K562 (cell line): ENCODE measurements at regions not wholly inside any gene's neighbourhood (a gene's known extent, or its start where the extent isn't known, plus 50 kb on each side); places are given as distances from the start of the nearest gene placed in this dataset.

Source experiments
- ATAC-seq: fragments of 200-7000 bp; cut with Tn5 transposase; 3 replicates; pipeline ENCODE4 v1.9.1; 2020; ENCODE audit warnings: moderate library complexity
- BruUV-seq: library from RNA; stranded (reverse); fragments of 400-500 nt; replicated peaks from 2 replicates; lab custom pipeline; 2021; lab: Mats Ljungman, UMichigan
- CTCF ChIA-PET: fragments of 300-600 bp; formaldehyde crosslinking; extraction: SDS; loops from one replicate; lab custom pipeline; 2021; ENCODE audit warnings: low intra/inter-chr PET ratio; lab: Yijun Ruan, JAX
- POLR2A ChIA-PET: fragments of 300-600, 350-650 bp; sonication (Branson Sonifier 250); formaldehyde crosslinking; extraction: SDS; loops from one replicate; lab custom pipeline; 2021; ENCODE audit warnings: antibody characterized with exemption, inconsistent platforms; lab: Yijun Ruan, JAX
- DNase-seq, 4 experiments: peaks; one replicate each; pipeline versions ENCODE4 v3.0.0 to v3.0.0-alpha.2; 2011 to 2018; ENCODE audit warnings: low spot score in 3 of 4, mixed read lengths in 3 of 4; ENCODE audit errors: extremely low read depth in 1 of 4
- FAIRE-seq: peaks from 2 replicates; lab custom pipeline; 2011; peaks lifted over from hg19 to GRCh38; lab: Jason Lieb, UNC
- H2AFZ ChIP-seq: 2 replicates; pipeline ENCODE4 v1.6.0; 2011; ENCODE audit warnings: low read depth, low read length, control low read depth, inconsistent platforms
- H3K27ac ChIP-seq: fragments of 200-600 bp; 3 replicates; pipeline ENCODE4 v1.8.0; 2011; ENCODE audit warnings: low read depth, mild to moderate bottlenecking, control low read depth, inconsistent platforms, low read length, moderate library complexity, mixed read lengths; ENCODE audit errors: extremely low read depth
- H3K27me3 ChIP-seq, 2 experiments: fragments of 300-600 bp in 1 of 2; 2 replicates in 1 of 2; 3 replicates in 1 of 2; pipeline versions ENCODE4 v1.6.0 to v1.8.0; 2011; ENCODE audit warnings: inconsistent platforms in 2 of 2, low read length in 2 of 2, mild to moderate bottlenecking in 1 of 2, mixed read lengths in 1 of 2, moderate library complexity in 1 of 2; ENCODE audit not compliant: control insufficient read depth in 2 of 2, insufficient read depth in 2 of 2
- H3K36me3 ChIP-seq: fragments of 300-600 bp; 3 replicates; pipeline ENCODE4 v1.8.0; 2011; ENCODE audit warnings: mild to moderate bottlenecking, low read length, inconsistent platforms; ENCODE audit not compliant: control insufficient read depth, insufficient read depth
- H3K4me1 ChIP-seq, 2 experiments: fragments of 200-600 bp in 1 of 2; replicated peaks in 1 of 2; 2 replicates in 1 of 2; 3 replicates in 1 of 2; pipeline versions ENCODE4 v1.5.1 to v1.8.0; 2011; ENCODE audit warnings: inconsistent platforms in 2 of 2, low read length in 2 of 2, mild to moderate bottlenecking in 1 of 2, mixed read lengths in 1 of 2, moderate library complexity in 1 of 2; ENCODE audit not compliant: control insufficient read depth in 2 of 2, insufficient read depth in 2 of 2
- H3K4me2 ChIP-seq: 2 replicates; pipeline ENCODE4 v1.6.1; 2011; ENCODE audit warnings: low read length, control low read depth, inconsistent platforms, mixed read lengths; ENCODE audit not compliant: insufficient read depth
- H3K4me3 ChIP-seq: fragments of 200-600 bp; sonication (generic), shearing (Covaris generic); 2 replicates; pipeline ENCODE4 v1.5.1; 2016; ENCODE audit warnings: control low read depth, inconsistent platforms
- H3K79me2 ChIP-seq: fragments of 200-600 bp; 3 replicates; pipeline ENCODE4 v1.8.0; 2011; ENCODE audit warnings: low read length, inconsistent platforms; ENCODE audit not compliant: control insufficient read depth, insufficient read depth
- H3K9ac ChIP-seq, 2 experiments: 2 replicates each; pipeline versions ENCODE4 v1.6.0 to v1.6.1; 2011; ENCODE audit warnings: low read depth in 2 of 2, low read length in 2 of 2, control low read depth in 1 of 2, inconsistent platforms in 1 of 2, mild to moderate bottlenecking in 1 of 2, mixed read lengths in 1 of 2; ENCODE audit not compliant: insufficient read depth in 1 of 2
- H3K9me1 ChIP-seq: one replicate; pipeline ENCODE4 v1.6.0; 2011; ENCODE audit warnings: inconsistent platforms, mild to moderate bottlenecking, low read length, moderate library complexity; ENCODE audit not compliant: control insufficient read depth, insufficient read depth
- H3K9me3 ChIP-seq: replicated peaks from 2 replicates; pipeline ENCODE4 v1.5.1; 2011; ENCODE audit warnings: low read depth, low read length, inconsistent platforms; ENCODE audit not compliant: control insufficient read depth, insufficient read depth
- H4K20me1 ChIP-seq: replicated peaks from 2 replicates; pipeline ENCODE4 v1.6.1; 2011; ENCODE audit warnings: low read length, inconsistent platforms, mixed read lengths; ENCODE audit not compliant: control insufficient read depth, insufficient read depth
- CBX2 ChIP-seq: fragments of 200-600 bp; sonication (generic); IDR thresholded peaks from one replicate; pipeline ENCODE4 v1.6.1; 2012; ENCODE audit warnings: mild to moderate bottlenecking, low read length, inconsistent platforms; ENCODE audit not compliant: insufficient read depth, poor library complexity, severe bottlenecking
- CHCHD3 ChIP-seq: fragments of 250-450 bp; sonication (Bioruptor Pico); IDR thresholded peaks from 2 replicates; pipeline ENCODE4 v2.1.2; 2022; ENCODE audit warnings: mild to moderate bottlenecking
- GTF2B ChIP-seq: IDR thresholded peaks from 2 replicates; pipeline ENCODE4 v1.6.1; 2011; ENCODE audit not compliant: insufficient read length; ENCODE audit errors: extremely low read depth
- NFIX ChIP-seq: fragments of 250-450 bp; sonication (Bioruptor Pico); IDR thresholded peaks from 2 replicates; pipeline ENCODE4 v1.4.0; 2020; ENCODE audit warnings: low read depth, mild to moderate bottlenecking, moderate library complexity
- WGBS: fragments of 100-300 bp; shearing (Covaris generic); methylation state at CpG from one replicate; pipeline ENCODE4 v1.1.6; 2016; ENCODE audit warnings: low coverage, mixed read lengths; ENCODE audit not compliant: insufficient coverage; ENCODE audit errors: missing lambda C conversion rate; 5-methylcytosine and 5-hydroxymethylcytosine counted together
- in situ Hi-C: fragments of 300-500 bp; cut with MboI; formaldehyde crosslinking; loops from 4 replicates; pipeline ENCODE4 v1.15.0; 2018; ENCODE audit warnings: inconsistent platforms, mixed read lengths
- intact Hi-C: fragments of 100-400 bp; cut with micrococcal nuclease; formaldehyde crosslinking; loops from 2 replicates; pipeline ENCODE4 v1.14.2; 2022
- TF ChIP-seq, protein P1 (sequence below): fragments of 450-650 bp; formaldehyde crosslinking; IDR thresholded peaks from 2 replicates; pipeline ENCODE4 v1.4.0; 2020; ENCODE audit warnings: mild to moderate bottlenecking, moderate library complexity
- TF ChIP-seq, protein P2 (sequence below): sonication (generic); formaldehyde crosslinking; IDR thresholded peaks from 2 replicates; pipeline ENCODE4 v1.8.0; 2023; ENCODE audit warnings: mild to moderate bottlenecking, missing genetic modification reagents
- TF ChIP-seq, protein P3 (sequence below), 2 experiments: fragments of 200-800 bp in 1 of 2; sonication (Bioruptor generic) in 1 of 2; sonication (generic) in 1 of 2; formaldehyde crosslinking in 1 of 2; IDR thresholded peaks in 1 of 2; conservative IDR thresholded peaks in 1 of 2; 2 replicates each; pipeline versions ENCODE4 v1.5.0 to v1.6.1; 2016 to 2020; ENCODE audit warnings: missing compliant biosample characterization in 1 of 2, missing genetic modification characterization in 1 of 2, missing genetic modification reagents in 1 of 2

GRCh38 chr11:127619946-127620345, 619.4 kb upstream of the KIRREL3 start:
- no peak for DNase-seq
- intact Hi-C loops, result no loop called here
- no peak overlapping the region for H3K4me2 ChIP-seq
- ChIA-PET POLR2A (no interaction called here), CTCF (no interaction called here)
- BruUV-seq, result no TSS peak
- FAIRE-seq, result no peak
- no peaks in the 10 kb centered on the region for H3K27me3 ChIP-seq
- H3K9me3 ChIP-seq, result no peaks in the 10 kb centered on the region; the same call in 1 of the 2 replicates
- no peak for ATAC-seq
- no peaks in the 10 kb centered on the region for H3K9me1 ChIP-seq
- H4K20me1 ChIP-seq, result no peaks in the 10 kb centered on the region
- H3K4me1 ChIP-seq, result no peaks in the 10 kb centered on the region
- H3K79me2 ChIP-seq, result no peaks in the 10 kb centered on the region
- WGBS, result 0% methylated on average over 4 of the region's 5 CpGs
- no peak overlapping the region for H2AFZ ChIP-seq
- H3K4me3 ChIP-seq, result no peak overlapping the region
- TF ChIP-seq, protein P1, sequence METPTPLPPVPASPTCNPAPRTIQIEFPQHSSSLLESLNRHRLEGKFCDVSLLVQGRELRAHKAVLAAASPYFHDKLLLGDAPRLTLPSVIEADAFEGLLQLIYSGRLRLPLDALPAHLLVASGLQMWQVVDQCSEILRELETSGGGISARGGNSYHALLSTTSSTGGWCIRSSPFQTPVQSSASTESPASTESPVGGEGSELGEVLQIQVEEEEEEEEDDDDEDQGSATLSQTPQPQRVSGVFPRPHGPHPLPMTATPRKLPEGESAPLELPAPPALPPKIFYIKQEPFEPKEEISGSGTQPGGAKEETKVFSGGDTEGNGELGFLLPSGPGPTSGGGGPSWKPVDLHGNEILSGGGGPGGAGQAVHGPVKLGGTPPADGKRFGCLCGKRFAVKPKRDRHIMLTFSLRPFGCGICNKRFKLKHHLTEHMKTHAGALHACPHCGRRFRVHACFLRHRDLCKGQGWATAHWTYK (CRISPR knock-in tag), result no peak
- TF ChIP-seq, protein P2, sequence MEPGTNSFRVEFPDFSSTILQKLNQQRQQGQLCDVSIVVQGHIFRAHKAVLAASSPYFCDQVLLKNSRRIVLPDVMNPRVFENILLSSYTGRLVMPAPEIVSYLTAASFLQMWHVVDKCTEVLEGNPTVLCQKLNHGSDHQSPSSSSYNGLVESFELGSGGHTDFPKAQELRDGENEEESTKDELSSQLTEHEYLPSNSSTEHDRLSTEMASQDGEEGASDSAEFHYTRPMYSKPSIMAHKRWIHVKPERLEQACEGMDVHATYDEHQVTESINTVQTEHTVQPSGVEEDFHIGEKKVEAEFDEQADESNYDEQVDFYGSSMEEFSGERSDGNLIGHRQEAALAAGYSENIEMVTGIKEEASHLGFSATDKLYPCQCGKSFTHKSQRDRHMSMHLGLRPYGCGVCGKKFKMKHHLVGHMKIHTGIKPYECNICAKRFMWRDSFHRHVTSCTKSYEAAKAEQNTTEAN (CRISPR knock-in tag), result no peak
- TF ChIP-seq GTF2B (no peak), NFIX (CRISPR knock-in tag) (no peak), CHCHD3 (CRISPR knock-in tag) (no peak), CBX2 (no peak)
- TF ChIP-seq, protein P3, sequence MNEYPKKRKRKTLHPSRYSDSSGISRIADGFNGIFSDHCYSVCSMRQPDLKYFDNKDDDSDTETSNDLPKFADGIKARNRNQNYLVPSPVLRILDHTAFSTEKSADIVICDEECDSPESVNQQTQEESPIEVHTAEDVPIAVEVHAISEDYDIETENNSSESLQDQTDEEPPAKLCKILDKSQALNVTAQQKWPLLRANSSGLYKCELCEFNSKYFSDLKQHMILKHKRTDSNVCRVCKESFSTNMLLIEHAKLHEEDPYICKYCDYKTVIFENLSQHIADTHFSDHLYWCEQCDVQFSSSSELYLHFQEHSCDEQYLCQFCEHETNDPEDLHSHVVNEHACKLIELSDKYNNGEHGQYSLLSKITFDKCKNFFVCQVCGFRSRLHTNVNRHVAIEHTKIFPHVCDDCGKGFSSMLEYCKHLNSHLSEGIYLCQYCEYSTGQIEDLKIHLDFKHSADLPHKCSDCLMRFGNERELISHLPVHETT (CRISPR knock-in tag; conservative IDR thresholded peaks at IDR 0.05 in 1 of 2, IDR thresholded peaks at IDR 0.05 in 1 of 2), result no peak
- H3K9ac ChIP-seq, result no peak overlapping the region
- no peaks in the 10 kb centered on the region for H3K36me3 ChIP-seq
- no peak overlapping the region for H3K27ac ChIP-seq
- in situ Hi-C loops, result no loop called here
